ENCODE measurements at regions not wholly inside any gene's neighbourhood (a gene's known extent, or its start where the extent isn't known, plus 50 kb on each side); places are given as distances from the start of the nearest gene placed in this dataset.

DNA sequence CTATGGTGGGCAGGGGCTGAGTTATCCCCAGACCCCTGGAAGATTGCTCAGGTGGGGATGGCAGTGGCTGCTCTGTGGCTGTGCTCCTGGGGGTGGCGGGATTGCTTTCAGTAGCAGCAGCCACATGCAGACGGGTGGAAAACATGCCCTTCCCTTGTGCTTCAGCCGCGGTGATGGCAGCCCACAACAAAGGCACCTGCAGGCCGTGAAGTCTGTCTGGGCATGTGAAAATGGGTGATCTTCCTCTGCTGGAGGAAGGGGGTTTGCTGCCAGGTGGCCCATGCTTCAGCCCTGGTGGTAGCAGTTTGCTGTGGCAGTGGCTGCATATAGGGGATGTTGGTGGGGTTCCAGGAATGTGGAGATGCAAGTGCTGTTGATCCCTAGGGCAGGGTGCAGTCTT is 326.2 kb upstream of the RGS6 start:
- DNase-seq (ENCODE audit: low read depth) = no peak
- no peak overlapping the region for H3K4me3 ChIP-seq (ENCODE audit: low read depth, low read length)
- TF ChIP-seq POLR2A (IDR thresholded peaks at IDR 0.05; ENCODE audit: extremely low read depth, insufficient read length) = no peak
- TF ChIP-seq, protein P1, sequence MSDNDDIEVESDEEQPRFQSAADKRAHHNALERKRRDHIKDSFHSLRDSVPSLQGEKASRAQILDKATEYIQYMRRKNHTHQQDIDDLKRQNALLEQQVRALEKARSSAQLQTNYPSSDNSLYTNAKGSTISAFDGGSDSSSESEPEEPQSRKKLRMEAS (IDR thresholded peaks at IDR 0.05; ENCODE audit: low read depth, low read length) = no peak
- TF ChIP-seq, protein P2, sequence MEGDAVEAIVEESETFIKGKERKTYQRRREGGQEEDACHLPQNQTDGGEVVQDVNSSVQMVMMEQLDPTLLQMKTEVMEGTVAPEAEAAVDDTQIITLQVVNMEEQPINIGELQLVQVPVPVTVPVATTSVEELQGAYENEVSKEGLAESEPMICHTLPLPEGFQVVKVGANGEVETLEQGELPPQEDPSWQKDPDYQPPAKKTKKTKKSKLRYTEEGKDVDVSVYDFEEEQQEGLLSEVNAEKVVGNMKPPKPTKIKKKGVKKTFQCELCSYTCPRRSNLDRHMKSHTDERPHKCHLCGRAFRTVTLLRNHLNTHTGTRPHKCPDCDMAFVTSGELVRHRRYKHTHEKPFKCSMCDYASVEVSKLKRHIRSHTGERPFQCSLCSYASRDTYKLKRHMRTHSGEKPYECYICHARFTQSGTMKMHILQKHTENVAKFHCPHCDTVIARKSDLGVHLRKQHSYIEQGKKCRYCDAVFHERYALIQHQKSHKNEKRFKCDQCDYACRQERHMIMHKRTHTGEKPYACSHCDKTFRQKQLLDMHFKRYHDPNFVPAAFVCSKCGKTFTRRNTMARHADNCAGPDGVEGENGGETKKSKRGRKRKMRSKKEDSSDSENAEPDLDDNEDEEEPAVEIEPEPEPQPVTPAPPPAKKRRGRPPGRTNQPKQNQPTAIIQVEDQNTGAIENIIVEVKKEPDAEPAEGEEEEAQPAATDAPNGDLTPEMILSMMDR (IDR thresholded peaks at IDR 0.05; ENCODE audit: low read depth, low read length) = no peak

DNA sequence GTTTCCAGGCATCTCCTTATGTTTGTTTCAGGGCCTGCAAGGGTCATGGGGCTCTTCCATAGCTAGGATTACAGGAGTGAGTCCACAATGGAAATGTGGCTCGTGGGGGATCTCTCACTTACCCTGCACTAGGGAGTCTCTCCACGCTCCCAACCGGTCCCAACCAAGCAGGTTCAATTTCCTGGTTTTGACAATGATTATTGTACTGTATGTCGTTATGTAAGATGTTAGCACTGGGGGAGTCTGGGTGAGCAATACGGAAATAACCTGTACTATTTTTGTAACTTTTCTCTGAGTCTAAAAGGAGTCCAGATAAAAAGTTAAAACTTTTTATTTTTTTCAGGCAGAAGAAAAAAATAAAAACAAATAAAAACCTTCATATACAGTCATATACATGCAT is 325.7 kb upstream of the RGS6 start:
- DNase-seq (ENCODE audit: low read depth) = no peak
- TF ChIP-seq POLR2A (IDR thresholded peaks at IDR 0.05; ENCODE audit: extremely low read depth, insufficient read length) (no peak), MYC (IDR thresholded peaks at IDR 0.05; ENCODE audit: low read depth, low read length) (no peak)
- TF ChIP-seq, protein P1 (IDR thresholded peaks at IDR 0.05; ENCODE audit: low read depth, low read length) = no peak
- TF ChIP-seq, protein P2 (IDR thresholded peaks at IDR 0.05; ENCODE audit: low read depth, low read length) = no peak
- H3K4me3 ChIP-seq (ENCODE audit: low read depth, low read length) = no peak overlapping the region

DNA sequence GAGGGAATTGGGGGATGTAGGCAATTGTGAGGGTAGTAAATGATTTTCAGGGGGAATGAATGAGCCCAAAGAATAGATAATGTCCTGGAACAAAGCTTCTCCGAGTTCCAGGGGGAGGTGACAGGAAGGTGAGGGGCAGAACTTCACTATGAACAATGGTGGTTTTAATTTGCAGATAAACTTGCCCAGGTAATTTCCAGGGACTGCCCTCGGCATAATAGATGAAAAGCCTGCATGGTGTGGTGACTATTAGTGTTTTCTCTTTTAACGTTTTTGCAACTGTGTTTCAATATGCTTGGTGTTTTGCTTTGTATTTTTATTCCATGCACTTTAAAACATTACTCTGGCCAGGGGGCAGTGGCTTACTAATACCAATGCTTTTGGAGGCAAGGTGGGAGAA is 325.2 kb upstream of the RGS6 start:
- no peak for DNase-seq (ENCODE audit: low read depth)
- TF ChIP-seq POLR2A (IDR thresholded peaks at IDR 0.05; ENCODE audit: extremely low read depth, insufficient read length) (no peak), MYC (IDR thresholded peaks at IDR 0.05; ENCODE audit: low read depth, low read length) (no peak)
- TF ChIP-seq, protein P1 (IDR thresholded peaks at IDR 0.05; ENCODE audit: low read depth, low read length) = no peak
- TF ChIP-seq, protein P2 (IDR thresholded peaks at IDR 0.05; ENCODE audit: low read depth, low read length) = no peak
- H3K4me3 ChIP-seq (ENCODE audit: low read depth, low read length) = no peak overlapping the region

DNA sequence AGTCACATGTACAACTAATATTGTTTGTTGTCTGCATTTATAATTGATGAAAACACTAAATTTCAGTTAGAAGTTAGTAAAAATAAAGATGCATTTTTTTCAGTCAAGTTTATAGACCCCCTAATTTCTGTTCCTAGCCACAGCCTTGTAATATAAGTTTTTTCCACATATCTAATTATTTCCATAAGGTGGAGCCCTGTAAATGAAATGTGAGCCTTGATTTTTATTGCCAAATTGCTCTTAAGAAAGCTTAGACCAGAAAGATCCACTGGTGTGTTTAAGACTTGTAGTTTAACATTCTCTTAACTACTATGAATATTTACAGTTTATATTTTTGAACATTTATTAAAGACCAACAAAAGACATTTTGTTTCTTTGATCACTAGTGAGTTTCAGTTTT is 322.1 kb upstream of the RGS6 start:
- TF ChIP-seq, protein P1 (IDR thresholded peaks at IDR 0.05; ENCODE audit: low read depth, low read length) = no peak
- TF ChIP-seq POLR2A (IDR thresholded peaks at IDR 0.05; ENCODE audit: extremely low read depth, insufficient read length) = no peak
- TF ChIP-seq MYC (IDR thresholded peaks at IDR 0.05; ENCODE audit: low read depth, low read length) = no peak
- TF ChIP-seq, protein P2 (IDR thresholded peaks at IDR 0.05; ENCODE audit: low read depth, low read length) = no peak
- no peak overlapping the region for H3K4me3 ChIP-seq (ENCODE audit: low read depth, low read length)
- DNase-seq (ENCODE audit: low read depth) = no peak

DNA sequence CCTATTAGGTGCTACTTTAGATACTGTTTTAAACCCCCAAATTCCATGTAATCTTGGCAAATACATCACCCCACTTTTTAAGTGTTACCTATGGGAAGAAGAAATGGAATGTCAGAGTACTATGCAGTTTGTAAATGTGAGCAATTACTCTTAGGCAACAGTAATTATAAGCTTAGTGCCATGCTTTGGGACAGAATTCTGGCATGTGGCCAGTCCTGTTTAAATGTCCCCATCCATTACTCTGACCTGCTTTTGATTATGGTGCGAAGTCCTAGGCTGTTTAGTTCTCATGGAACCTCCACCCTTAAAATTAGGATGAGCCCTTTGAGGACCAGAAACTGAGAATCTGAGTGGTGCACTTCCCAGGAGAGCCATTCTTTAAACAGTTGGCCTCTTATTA is 321.4 kb upstream of the RGS6 start:
- no peak for DNase-seq (ENCODE audit: low read depth)
- TF ChIP-seq, protein P1 (IDR thresholded peaks at IDR 0.05; ENCODE audit: low read depth, low read length) = no peak
- TF ChIP-seq POLR2A (IDR thresholded peaks at IDR 0.05; ENCODE audit: extremely low read depth, insufficient read length) = no peak
- no peak for TF ChIP-seq MYC (IDR thresholded peaks at IDR 0.05; ENCODE audit: low read depth, low read length)
- TF ChIP-seq, protein P2 (IDR thresholded peaks at IDR 0.05; ENCODE audit: low read depth, low read length) = no peak
- no peak overlapping the region for H3K4me3 ChIP-seq (ENCODE audit: low read depth, low read length)

DNA sequence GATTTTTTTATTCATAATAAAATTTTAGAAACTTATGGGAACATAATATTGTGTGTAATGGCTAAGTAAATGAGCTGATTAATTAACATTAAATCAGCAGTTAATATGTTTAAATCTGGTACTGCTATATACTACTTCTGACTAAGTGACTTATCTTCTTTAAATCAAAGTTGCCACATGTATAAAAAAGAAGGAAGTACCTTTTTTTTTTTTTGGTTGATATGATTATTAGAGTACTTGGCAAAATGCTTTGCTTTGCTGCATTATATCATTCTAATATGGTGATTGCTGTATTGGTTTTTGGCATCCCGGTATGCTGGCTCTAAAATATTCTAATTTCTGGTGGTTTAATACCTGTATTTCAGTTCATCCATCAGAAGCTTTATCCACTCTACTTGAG is 319.1 kb upstream of the RGS6 start:
- TF ChIP-seq POLR2A (IDR thresholded peaks at IDR 0.05; ENCODE audit: extremely low read depth, insufficient read length) = no peak
- TF ChIP-seq MYC (IDR thresholded peaks at IDR 0.05; ENCODE audit: low read depth, low read length) = no peak
- TF ChIP-seq, protein P2 (IDR thresholded peaks at IDR 0.05; ENCODE audit: low read depth, low read length) = no peak
- TF ChIP-seq, protein P1 (IDR thresholded peaks at IDR 0.05; ENCODE audit: low read depth, low read length) = no peak
- DNase-seq (ENCODE audit: low read depth) = no peak
- H3K4me3 ChIP-seq (ENCODE audit: low read depth, low read length) = no peak overlapping the region

All from NB4 (cell line).